Karpas-422 (cell line): ENCODE measurements at regions not wholly inside any gene's neighbourhood (a gene's known extent, or its start where the extent isn't known, plus 50 kb on each side); places are given as distances from the start of the nearest gene placed in this dataset.
"Not testable (repeated sequence)": the region's sequence is repeated elsewhere in the genome, so short reads cannot be mapped to it uniquely, and the experiment has no call there.

Experiments
- DNase-seq: peaks from one replicate; pipeline ENCODE4 v3.0.0-alpha.2; 2015
- H2AFZ ChIP-seq: fragments of 200-600 bp; sonication (generic); 2 replicates; pipeline ENCODE4 v1.6.1; 2014; ENCODE audit warnings: antibody characterized with exemption, low read length, mixed read lengths
- H3K27ac ChIP-seq: fragments of 200-600 bp; sonication (generic); 2 replicates; pipeline ENCODE4 v1.5.1; 2014; ENCODE audit warnings: mild to moderate bottlenecking, low read length, moderate library complexity
- H3K27me3 ChIP-seq: fragments of 200-600 bp; sonication (generic); 2 replicates; pipeline ENCODE4 v1.6.1; 2014; ENCODE audit warnings: low read length, mixed read lengths
- H3K36me3 ChIP-seq: fragments of 200-600 bp; sonication (generic); 2 replicates; pipeline ENCODE4 v1.6.1; 2014; ENCODE audit warnings: low read length, mixed read lengths; ENCODE audit not compliant: insufficient read depth
- H3K4me1 ChIP-seq: fragments of 200-600 bp; sonication (generic); 2 replicates; pipeline ENCODE4 v1.6.1; 2014; ENCODE audit warnings: mild to moderate bottlenecking, low read length, mixed read lengths
- H3K4me2 ChIP-seq: fragments of 200-600 bp; sonication (generic); 2 replicates; pipeline ENCODE4 v1.6.1; 2014; ENCODE audit warnings: low read length, low read depth, mild to moderate bottlenecking; ENCODE audit not compliant: poor library complexity, severe bottlenecking
- H3K4me3 ChIP-seq: fragments of 200-600 bp; sonication (generic); 2 replicates; pipeline ENCODE4 v1.5.1; 2014; ENCODE audit warnings: mild to moderate bottlenecking, antibody characterized with exemption, low read length, mixed read lengths
- H3K79me2 ChIP-seq: fragments of 200-600 bp; sonication (generic); 2 replicates; pipeline ENCODE4 v1.6.1; 2014; ENCODE audit warnings: mild to moderate bottlenecking, low read length, mixed read lengths
- H3K9ac ChIP-seq: fragments of 200-600 bp; sonication (generic); 2 replicates; pipeline ENCODE4 v1.6.0; 2014; ENCODE audit warnings: low read length
- H3K9me2 ChIP-seq: fragments of 200-600 bp; sonication (generic), shearing (Covaris generic); replicated peaks from 2 replicates; pipeline ENCODE4 v1.6.0; 2014; ENCODE audit warnings: mild to moderate bottlenecking, low read length, moderate library complexity; ENCODE audit not compliant: insufficient read depth
- H3K9me3 ChIP-seq: fragments of 300-700, 200-600 bp; sonication (generic); 2 replicates; pipeline ENCODE4 v1.6.1; 2014; ENCODE audit warnings: low read length, mixed read lengths
- H4K20me1 ChIP-seq: fragments of 200-600 bp; sonication (generic); 2 replicates; pipeline ENCODE4 v1.6.1; 2014; ENCODE audit warnings: mild to moderate bottlenecking, antibody characterized with exemption, low read length, low read depth; ENCODE audit not compliant: insufficient read depth

- Histone ChIP-seq H3K36me3 (no peaks in the 10 kb centered on the region), H4K20me1 (no peaks in the 10 kb centered on the region), H3K27ac (no peak overlapping the region), H3K9ac (no peak overlapping the region), H3K4me2 (no peak overlapping the region), H3K79me2 (no peaks in the 10 kb centered on the region), H3K27me3 (no peaks in the 10 kb centered on the region), H3K4me1 (no peaks in the 10 kb centered on the region), H3K4me3 (no peak overlapping the region), H3K9me3 (no peaks in the 10 kb centered on the region), H2AFZ (no peak overlapping the region), H3K9me2 (no peaks in the 10 kb centered on the region)
- no peak for DNase-seq
Observed at GRCh38 chr3:21902956-21903355, 151.9 kb upstream of the ZNF385D start.

DNA sequence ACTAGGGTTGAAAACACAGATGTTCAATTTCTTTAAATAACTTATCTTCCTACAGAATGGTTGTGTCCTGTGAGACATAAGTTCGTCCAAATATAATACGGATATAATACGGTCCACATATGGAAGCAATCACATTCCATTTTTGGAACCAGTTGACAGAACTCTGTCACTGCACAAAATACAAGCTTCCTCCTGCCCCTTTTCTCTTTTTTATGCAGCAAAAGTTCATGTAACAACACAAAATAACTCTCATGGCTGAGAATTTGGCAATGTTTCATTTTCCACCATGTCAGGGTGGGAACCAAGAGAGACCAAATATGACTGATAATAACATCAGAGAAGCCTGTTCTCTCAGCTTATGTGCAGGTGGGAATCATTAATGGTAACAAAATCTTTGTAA is 158.1 kb upstream of the ZNF385D start:
- no peak for DNase-seq
- Histone ChIP-seq H3K79me2 (no peaks in the 10 kb centered on the region), H3K9ac (no peak overlapping the region), H3K9me3 (peaks cover 3% of the 10 kb centered on the region), H3K4me3 (no peak overlapping the region), H4K20me1 (no peaks in the 10 kb centered on the region), H3K27ac (no peak overlapping the region), H3K27me3 (no peaks in the 10 kb centered on the region), H3K4me1 (no peaks in the 10 kb centered on the region), H3K36me3 (no peaks in the 10 kb centered on the region), H3K4me2 (no peak overlapping the region), H2AFZ (no peak overlapping the region), H3K9me2 (no peaks in the 10 kb centered on the region)

GRCh38 chr3:21912711-21913110 is 161.7 kb upstream of the ZNF385D start:
- Histone ChIP-seq H3K79me2 (no peaks in the 10 kb centered on the region), H3K4me2 (no peak overlapping the region), H3K9ac (no peak overlapping the region), H3K4me3 (no peak overlapping the region), H3K9me3 (peaks cover 11% of the 10 kb centered on the region), H3K9me2 (no peaks in the 10 kb centered on the region), H3K36me3 (no peaks in the 10 kb centered on the region), H4K20me1 (no peaks in the 10 kb centered on the region), H3K27me3 (no peaks in the 10 kb centered on the region), H2AFZ (no peak overlapping the region), H3K4me1 (no peaks in the 10 kb centered on the region), H3K27ac (no peak overlapping the region)
- DNase-seq, result no peak

- H3K9me3 ChIP-seq, result peaks cover 11% of the 10 kb centered on the region
- H3K9me2 ChIP-seq, result no peaks in the 10 kb centered on the region
- no peak overlapping the region for H3K27ac ChIP-seq
- no peak for DNase-seq
- H4K20me1 ChIP-seq, result no peaks in the 10 kb centered on the region
- no peaks in the 10 kb centered on the region for H3K36me3 ChIP-seq
- H3K79me2 ChIP-seq, result no peaks in the 10 kb centered on the region
- H3K4me2 ChIP-seq, result no peak overlapping the region
- H3K4me3 ChIP-seq, result no peak overlapping the region
- no peak overlapping the region for H2AFZ ChIP-seq
- no peaks in the 10 kb centered on the region for H3K4me1 ChIP-seq
- H3K9ac ChIP-seq, result no peak overlapping the region
- no peaks in the 10 kb centered on the region for H3K27me3 ChIP-seq
Observed at GRCh38 chr3:21913791-21914190, 162.8 kb upstream of the ZNF385D start.

- Histone ChIP-seq H4K20me1 (no peaks in the 10 kb centered on the region), H3K9me3 (peaks cover 8% of the 10 kb centered on the region), H3K79me2 (no peaks in the 10 kb centered on the region), H3K27ac (no peak overlapping the region), H3K4me2 (no peak overlapping the region), H3K27me3 (no peaks in the 10 kb centered on the region), H3K4me3 (no peak overlapping the region), H3K9ac (no peak overlapping the region), H3K4me1 (no peaks in the 10 kb centered on the region), H3K36me3 (no peaks in the 10 kb centered on the region), H2AFZ (no peak overlapping the region), H3K9me2 (no peaks in the 10 kb centered on the region)
- DNase-seq, result no peak
Observed at GRCh38 chr3:21914451-21914850, 163.4 kb upstream of the ZNF385D start.

- Histone ChIP-seq H3K9ac (no peak overlapping the region), H2AFZ (no peak overlapping the region), H3K27ac (no peak overlapping the region), H4K20me1 (no peaks in the 10 kb centered on the region), H3K4me2 (no peak overlapping the region), H3K36me3 (no peaks in the 10 kb centered on the region), H3K9me3 (peaks cover 18% of the 10 kb centered on the region), H3K79me2 (no peaks in the 10 kb centered on the region), H3K27me3 (no peaks in the 10 kb centered on the region), H3K4me3 (no peak overlapping the region), H3K9me2 (no peaks in the 10 kb centered on the region), H3K4me1 (no peaks in the 10 kb centered on the region)
- DNase-seq, result no peak
Observed at GRCh38 chr3:21919383-21919782, 168.4 kb upstream of the ZNF385D start.

- H3K4me3 ChIP-seq, result no peak overlapping the region
- H3K4me2 ChIP-seq, result no peak overlapping the region
- no peak overlapping the region for H3K27ac ChIP-seq
- no peaks in the 10 kb centered on the region for H3K27me3 ChIP-seq
- H3K79me2 ChIP-seq, result no peaks in the 10 kb centered on the region
- no peaks in the 10 kb centered on the region for H3K36me3 ChIP-seq
- no peaks in the 10 kb centered on the region for H3K9me2 ChIP-seq
- no peaks in the 10 kb centered on the region for H4K20me1 ChIP-seq
- peaks cover 18% of the 10 kb centered on the region for H3K9me3 ChIP-seq
- DNase-seq, result no peak
- H3K4me1 ChIP-seq, result no peaks in the 10 kb centered on the region
- no peak overlapping the region for H2AFZ ChIP-seq
- no peak overlapping the region for H3K9ac ChIP-seq
Observed at GRCh38 chr3:21920421-21920861, 169.4 kb upstream of the ZNF385D start.

GRCh38 chr3:21923156-21923555 is 172.1 kb upstream of the ZNF385D start:
- H3K79me2 ChIP-seq, DNase-seq: not testable (repeated sequence)

DNA sequence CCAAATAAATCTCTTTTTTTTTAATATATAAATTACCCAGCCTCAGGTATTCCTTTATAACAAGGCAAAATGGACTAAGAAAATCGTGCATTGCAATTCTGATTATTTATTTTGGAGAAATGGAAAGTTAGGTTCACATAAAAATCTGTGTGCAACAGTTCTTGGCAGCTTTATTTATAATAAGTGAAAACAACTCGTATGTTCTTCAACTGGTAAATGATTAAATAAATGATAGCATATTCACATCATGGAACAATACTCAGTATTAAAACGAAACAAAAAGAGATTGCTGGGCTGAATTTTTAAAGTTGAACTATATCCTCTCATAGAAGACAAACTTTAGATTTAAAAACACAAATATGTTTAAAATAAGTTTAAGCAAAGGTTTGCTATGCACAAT is 176.3 kb upstream of the ZNF385D start:
- DNase-seq, result no peak
- Histone ChIP-seq H3K4me1 (no peaks in the 10 kb centered on the region), H3K9me3 (peaks cover 25% of the 10 kb centered on the region), H3K79me2 (no peaks in the 10 kb centered on the region), H3K9ac (no peak overlapping the region), H2AFZ (no peak overlapping the region), H3K27me3 (no peaks in the 10 kb centered on the region), H3K9me2 (no peaks in the 10 kb centered on the region), H3K36me3 (no peaks in the 10 kb centered on the region), H3K4me3 (no peak overlapping the region), H3K4me2 (no peak overlapping the region), H4K20me1 (no peaks in the 10 kb centered on the region), H3K27ac (no peak overlapping the region)

More at GRCh38 chr3:21923156-21923555, 172.1 kb upstream of the ZNF385D start:
- peaks cover 19% of the 10 kb centered on the region for H3K9me3 ChIP-seq
- not testable (repeated sequence) for H3K4me2 ChIP-seq, H3K36me3 ChIP-seq, H3K27ac ChIP-seq, H3K4me1 ChIP-seq, H3K27me3 ChIP-seq, H2AFZ ChIP-seq, H3K9ac ChIP-seq, H3K9me2 ChIP-seq, H3K4me3 ChIP-seq, H4K20me1 ChIP-seq
